HG02623 (cell line): ENCODE measurements at regions not wholly inside any gene's neighbourhood (a gene's known extent, or its start where the extent isn't known, plus 50 kb on each side); places are given as distances from the start of the nearest gene placed in this dataset.

Experiments used
- ATAC-seq: cut with Tn5 transposase; IDR thresholded peaks from one replicate; pipeline ENCODE4 v1.9.1; 2021; ENCODE audit warnings: moderate library complexity; ENCODE audit not compliant: unreplicated experiment

GRCh38 chr4:30783751-30784150 is 63.6 kb downstream of the PCDH7 start:
- ATAC-seq = no peak

- ATAC-seq = no peak
Measured at GRCh38 chr4:30789219-30789671, 69.1 kb downstream of the PCDH7 start.

- no peak for ATAC-seq
Measured at GRCh38 chr4:30790123-30790522, 70.0 kb downstream of the PCDH7 start.

- ATAC-seq = no peak
Measured at GRCh38 chr4:30790998-30791397, 70.8 kb downstream of the PCDH7 start.

- no peak for ATAC-seq
Measured at GRCh38 chr4:30792601-30793000, 72.4 kb downstream of the PCDH7 start.

GRCh38 chr4:30801876-30802275 is 81.7 kb downstream of the PCDH7 start:
- ATAC-seq = no peak

- no peak for ATAC-seq
Measured at GRCh38 chr4:30802622-30803323, 82.6 kb downstream of the PCDH7 start.

- ATAC-seq = no peak
Measured at GRCh38 chr4:30808276-30808675, 88.1 kb downstream of the PCDH7 start.

- ATAC-seq = no peak
Measured at GRCh38 chr4:30811296-30811695, 91.1 kb downstream of the PCDH7 start.

GRCh38 chr4:30815685-30816084 is 95.5 kb downstream of the PCDH7 start:
- no peak for ATAC-seq

- no peak for ATAC-seq
Measured at GRCh38 chr4:30817447-30817846, 97.3 kb downstream of the PCDH7 start.

- no peak for ATAC-seq
Measured at GRCh38 chr4:30818541-30818940, 98.4 kb downstream of the PCDH7 start.

- ATAC-seq = no peak
Measured at GRCh38 chr4:30821275-30821674, 101.1 kb downstream of the PCDH7 start.

- ATAC-seq = no peak
Measured at GRCh38 chr4:30821859-30822612, 101.9 kb downstream of the PCDH7 start.

GRCh38 chr4:30822911-30823551 is 102.9 kb downstream of the PCDH7 start:
- no peak for ATAC-seq

- ATAC-seq = no peak
Measured at GRCh38 chr4:30825008-30825770, 105.0 kb downstream of the PCDH7 start.

- no peak for ATAC-seq
Measured at GRCh38 chr4:30828264-30828926, 108.2 kb downstream of the PCDH7 start.

- no peak for ATAC-seq
Measured at GRCh38 chr4:30832639-30833038, 112.5 kb downstream of the PCDH7 start.

- no peak for ATAC-seq
Measured at GRCh38 chr4:30833206-30833605, 113.0 kb downstream of the PCDH7 start.

GRCh38 chr4:30835044-30835443 is 114.9 kb downstream of the PCDH7 start:
- ATAC-seq = no peak

- no peak for ATAC-seq
Measured at GRCh38 chr4:30836231-30836630, 116.1 kb downstream of the PCDH7 start.
